HEK293T (cell line): ENCODE measurements at regions not wholly inside any gene's neighbourhood (a gene's known extent, or its start where the extent isn't known, plus 50 kb on each side); places are given as distances from the start of the nearest gene placed in this dataset.

ENCODE experiments used
- BHLHE40 ChIP-seq: fragments of 450-650 bp; IDR thresholded peaks from 2 replicates; pipeline ENCODE4 v1.6.1; 2016; ENCODE audit warnings: mild to moderate bottlenecking, moderate library complexity, borderline replicate concordance
- FOXM1 ChIP-seq: fragments of 450-650 bp; IDR thresholded peaks from 2 replicates; pipeline ENCODE4 v1.6.1; 2017; ENCODE audit warnings: mild to moderate bottlenecking, borderline replicate concordance
- L3MBTL2 ChIP-seq: fragments of 450-650 bp; conservative IDR thresholded peaks from 2 replicates; pipeline ENCODE4 v1.6.1; 2016; ENCODE audit warnings: mild to moderate bottlenecking
- LEF1 ChIP-seq: fragments of 450-650 bp; IDR thresholded peaks from 2 replicates; pipeline ENCODE4 v1.6.1; 2017; ENCODE audit warnings: mild to moderate bottlenecking, borderline replicate concordance
- SP1 ChIP-seq: fragments of 450-650 bp; IDR thresholded peaks from 2 replicates; pipeline ENCODE4 v1.6.1; 2017
- SUZ12 ChIP-seq: fragments of 450-650 bp; IDR thresholded peaks from 2 replicates; pipeline ENCODE4 v1.6.1; 2016; ENCODE audit warnings: mild to moderate bottlenecking
- TARDBP ChIP-seq: fragments of 450-650 bp; IDR thresholded peaks from 2 replicates; pipeline ENCODE4 v1.6.1; 2016
- ZNF384 ChIP-seq: fragments of 450-650 bp; IDR thresholded peaks from 2 replicates; pipeline ENCODE4 v1.6.1; 2016
- TF ChIP-seq, protein P1 (sequence below): fragments of 450-650 bp; IDR thresholded peaks from 2 replicates; pipeline ENCODE4 v1.6.1; 2016

DNA sequence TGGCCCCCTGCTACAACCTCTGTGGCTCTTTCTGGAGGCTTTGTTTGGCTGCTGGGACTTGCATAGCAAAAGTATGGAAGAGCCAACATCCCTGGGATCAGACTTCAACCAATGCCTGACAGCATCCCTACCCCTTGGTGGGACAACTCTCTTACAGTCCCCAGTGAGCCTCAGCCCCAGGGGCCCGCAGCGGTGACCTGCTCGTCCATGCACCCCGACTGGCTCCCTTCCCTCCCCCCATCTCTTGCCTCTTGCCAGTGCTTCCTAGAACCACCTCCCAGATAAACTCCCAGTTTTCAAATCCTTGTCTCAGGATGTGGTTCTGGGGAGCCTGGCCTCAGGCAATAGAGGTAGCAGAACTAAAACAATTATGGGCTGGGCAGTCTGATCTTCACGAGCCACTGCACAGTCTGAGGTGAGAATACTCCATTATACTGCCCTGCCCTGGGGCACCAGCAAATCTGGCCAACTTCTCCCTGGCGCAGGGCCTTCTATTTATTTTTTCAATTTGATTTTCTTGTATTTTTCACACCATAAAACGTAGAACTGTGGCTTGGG lies 86.6 kb upstream of the BRD7 start:
- no peak for TF ChIP-seq BHLHE40
- TF ChIP-seq FOXM1 = no peak
- TF ChIP-seq, protein P1, sequence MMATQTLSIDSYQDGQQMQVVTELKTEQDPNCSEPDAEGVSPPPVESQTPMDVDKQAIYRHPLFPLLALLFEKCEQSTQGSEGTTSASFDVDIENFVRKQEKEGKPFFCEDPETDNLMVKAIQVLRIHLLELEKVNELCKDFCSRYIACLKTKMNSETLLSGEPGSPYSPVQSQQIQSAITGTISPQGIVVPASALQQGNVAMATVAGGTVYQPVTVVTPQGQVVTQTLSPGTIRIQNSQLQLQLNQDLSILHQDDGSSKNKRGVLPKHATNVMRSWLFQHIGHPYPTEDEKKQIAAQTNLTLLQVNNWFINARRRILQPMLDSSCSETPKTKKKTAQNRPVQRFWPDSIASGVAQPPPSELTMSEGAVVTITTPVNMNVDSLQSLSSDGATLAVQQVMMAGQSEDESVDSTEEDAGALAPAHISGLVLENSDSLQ = no peak
- TF ChIP-seq TARDBP = no peak
- TF ChIP-seq SUZ12 = no peak
- no peak for TF ChIP-seq LEF1
- no peak for TF ChIP-seq SP1
- no peak for TF ChIP-seq ZNF384
- no peak for TF ChIP-seq L3MBTL2
